ENCODE measurements at regions not wholly inside any gene's neighbourhood (a gene's known extent, or its start where the extent isn't known, plus 50 kb on each side); places are given as distances from the start of the nearest gene placed in this dataset.

DNA sequence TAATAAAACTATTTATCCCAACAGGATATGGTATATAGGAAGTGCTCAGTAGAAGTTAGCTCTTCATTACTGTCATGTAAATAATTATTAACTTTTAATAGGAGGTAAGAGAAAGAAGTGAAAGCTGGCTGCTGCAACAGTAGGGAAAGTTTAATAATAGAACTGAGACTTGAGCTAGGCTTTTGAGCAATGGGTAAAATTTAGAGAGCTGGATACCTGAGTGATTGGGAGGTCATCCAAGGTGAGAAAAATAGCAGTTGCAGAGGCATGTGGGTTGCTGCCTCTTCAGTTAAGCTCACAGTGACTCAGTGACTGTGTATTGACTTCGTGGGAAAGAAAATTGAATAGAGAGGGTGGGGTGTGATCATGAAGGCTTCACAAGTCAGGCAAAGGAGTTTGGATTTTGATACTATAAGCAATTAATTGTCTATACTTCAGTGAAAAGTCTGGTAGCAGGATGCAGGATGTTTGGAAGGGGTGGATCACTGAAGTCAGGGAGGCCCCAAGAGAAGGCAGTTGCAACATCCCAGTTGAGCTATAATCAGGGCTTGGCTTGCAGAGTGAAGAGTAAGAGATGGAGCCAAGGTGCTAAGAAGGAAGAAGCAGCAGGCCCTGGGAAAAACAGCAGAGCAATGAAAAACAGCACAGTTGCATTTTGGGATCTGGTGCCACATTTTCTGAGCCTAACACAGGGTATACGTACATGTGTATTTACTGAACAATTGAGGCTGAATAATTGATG is 172.0 kb upstream of the FRMD6 start:
- peak; percentile 90 for ATAC-seq

DNA sequence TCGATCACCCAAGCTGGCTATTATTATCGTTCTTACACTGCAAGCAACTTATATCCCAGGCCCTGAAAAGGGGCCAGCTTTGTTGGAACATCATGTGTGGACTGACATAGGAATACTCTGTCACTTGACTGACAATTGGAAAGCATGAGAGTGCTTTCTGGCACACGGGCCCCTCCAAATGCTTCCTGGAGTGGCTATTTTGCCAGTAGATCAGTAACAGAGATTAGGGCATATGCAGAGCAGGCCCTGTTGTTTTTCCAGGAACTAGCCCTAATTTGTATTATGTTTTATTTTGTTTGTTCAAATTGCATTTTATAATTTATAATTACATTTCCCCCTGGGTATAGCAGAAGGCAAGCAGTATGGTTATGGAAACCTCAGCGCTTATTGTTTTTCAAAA is 170.1 kb upstream of the FRMD6 start:
- ATAC-seq = no peak

DNA sequence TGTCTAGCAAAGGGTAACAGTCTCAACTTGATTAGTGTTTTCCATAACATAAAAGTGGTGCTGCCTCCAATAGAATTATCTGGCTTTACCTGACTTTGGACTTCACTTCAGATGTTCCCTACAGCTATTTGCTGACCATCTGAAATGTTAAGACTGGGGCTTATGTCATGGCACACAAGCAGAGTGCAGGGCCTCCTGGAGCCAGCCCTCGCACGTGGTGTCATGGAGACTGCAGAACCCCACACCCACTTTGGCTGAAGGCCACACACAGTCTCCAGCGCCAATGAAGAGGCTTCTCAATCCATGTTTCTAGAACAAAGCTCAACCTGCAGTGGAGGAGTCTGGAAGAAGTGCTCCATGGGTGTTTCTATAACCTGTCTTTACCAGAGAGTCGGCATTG is 169.6 kb upstream of the FRMD6 start:
- no peak for ATAC-seq

DNA sequence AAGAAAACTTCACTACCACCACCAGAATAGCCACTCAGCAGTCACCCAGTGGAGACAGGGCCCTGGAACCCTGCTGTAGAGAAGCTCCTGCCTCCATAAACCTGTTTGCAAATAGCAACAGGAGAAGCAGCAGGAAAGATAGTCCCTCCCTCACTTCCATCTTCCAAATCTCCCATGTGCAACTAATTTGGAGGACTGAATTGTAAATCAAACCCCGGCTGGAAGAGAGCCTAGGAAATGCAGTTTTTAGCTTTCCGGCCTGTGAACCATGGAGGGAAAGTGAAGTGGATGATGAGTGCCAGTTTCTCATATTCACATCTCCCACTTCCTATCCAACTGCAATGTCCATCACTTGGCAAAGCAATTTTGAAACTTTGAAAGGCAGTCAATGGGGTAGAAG is 167.2 kb upstream of the FRMD6 start:
- ATAC-seq = no peak

DNA sequence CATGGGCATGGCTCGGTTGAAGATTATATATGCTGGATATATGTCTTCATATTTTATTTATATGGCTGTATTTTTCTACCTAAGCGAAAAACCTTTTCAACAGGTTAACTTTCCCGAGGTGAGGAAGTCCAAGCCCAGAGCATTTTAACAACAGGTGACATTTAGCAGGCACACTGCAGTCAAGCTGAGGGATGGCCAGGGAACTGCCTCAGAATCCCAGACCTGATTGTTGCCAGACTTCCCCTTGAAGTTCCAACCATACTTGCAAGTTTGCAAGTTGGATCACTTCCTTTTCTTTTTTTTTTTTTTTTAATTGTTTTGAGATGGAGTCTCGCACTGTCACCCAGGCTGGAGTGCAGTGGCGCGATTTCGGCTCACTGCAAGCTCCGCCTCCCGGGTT is 166.0 kb upstream of the FRMD6 start:
- ATAC-seq = no peak

DNA sequence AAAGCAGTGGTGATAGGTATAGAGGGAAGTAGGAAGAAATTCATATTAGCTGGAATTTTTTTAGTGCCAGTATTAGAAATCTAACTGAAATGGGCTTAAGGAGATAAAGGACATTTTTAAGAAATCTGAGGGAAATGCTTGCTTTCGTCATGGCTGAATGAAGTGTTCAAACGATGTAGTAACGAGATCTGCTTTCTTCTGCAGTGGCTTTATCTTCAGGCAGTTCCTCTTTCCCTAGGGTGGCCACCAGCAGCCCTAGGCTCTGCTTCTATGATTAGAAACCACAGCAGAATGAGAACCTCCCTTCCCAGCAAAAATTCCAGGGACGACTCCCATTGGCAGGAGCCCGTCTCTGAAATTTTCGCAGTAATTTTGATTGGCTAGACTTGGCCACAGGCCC is 163.9 kb upstream of the FRMD6 start:
- no peak for ATAC-seq

DNA sequence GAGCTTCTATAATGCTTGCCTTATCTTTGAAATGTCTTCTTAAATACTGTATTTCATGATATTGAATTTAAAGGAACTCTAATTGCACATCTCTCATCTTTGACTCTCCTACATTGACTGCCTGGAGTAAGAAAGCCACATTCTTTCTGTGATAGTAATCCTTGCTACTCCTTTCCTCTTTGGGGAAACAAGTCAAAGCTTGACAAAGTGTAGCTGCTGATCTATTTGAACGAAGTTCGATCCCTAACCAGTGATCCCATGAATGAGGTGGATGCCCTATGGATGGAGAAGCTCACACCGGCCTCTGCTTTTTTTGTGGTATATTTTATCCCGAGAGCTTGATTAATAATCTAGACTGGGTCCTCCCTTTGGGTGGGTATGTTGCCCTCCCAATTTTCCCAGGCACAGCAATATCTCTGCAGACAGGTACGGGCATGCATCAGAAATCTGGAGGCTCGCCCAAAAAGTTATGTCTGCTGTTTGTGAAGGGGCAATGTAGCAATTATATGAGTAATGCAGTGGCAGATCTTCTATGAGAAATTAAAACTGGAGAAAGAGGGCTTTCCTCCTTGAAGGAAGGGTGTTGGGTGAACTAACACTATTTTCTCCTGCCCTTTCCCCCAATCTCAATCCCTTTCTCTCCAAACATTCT is 163.0 kb upstream of the FRMD6 start:
- peak; percentile 76 for ATAC-seq

DNA sequence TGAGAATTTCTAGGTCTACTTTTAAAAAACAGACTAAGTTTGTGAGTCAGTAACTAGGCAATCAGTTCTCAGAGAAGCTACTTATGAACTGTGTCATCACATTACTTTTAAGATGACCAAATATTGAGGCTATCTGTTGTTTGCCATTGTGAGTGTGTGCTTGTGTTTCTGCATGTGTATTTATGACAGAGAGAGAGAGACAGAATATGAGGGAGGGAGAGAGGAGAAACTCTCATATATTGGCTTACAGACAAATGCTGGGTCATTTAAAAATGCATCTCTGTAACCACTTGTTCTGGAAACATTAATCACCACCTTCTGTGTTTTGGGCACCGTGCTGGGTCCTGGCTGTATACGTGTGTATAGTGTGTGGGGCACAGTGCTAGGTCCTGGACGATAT is 161.5 kb upstream of the FRMD6 start:
- peak; percentile 59 for ATAC-seq

DNA sequence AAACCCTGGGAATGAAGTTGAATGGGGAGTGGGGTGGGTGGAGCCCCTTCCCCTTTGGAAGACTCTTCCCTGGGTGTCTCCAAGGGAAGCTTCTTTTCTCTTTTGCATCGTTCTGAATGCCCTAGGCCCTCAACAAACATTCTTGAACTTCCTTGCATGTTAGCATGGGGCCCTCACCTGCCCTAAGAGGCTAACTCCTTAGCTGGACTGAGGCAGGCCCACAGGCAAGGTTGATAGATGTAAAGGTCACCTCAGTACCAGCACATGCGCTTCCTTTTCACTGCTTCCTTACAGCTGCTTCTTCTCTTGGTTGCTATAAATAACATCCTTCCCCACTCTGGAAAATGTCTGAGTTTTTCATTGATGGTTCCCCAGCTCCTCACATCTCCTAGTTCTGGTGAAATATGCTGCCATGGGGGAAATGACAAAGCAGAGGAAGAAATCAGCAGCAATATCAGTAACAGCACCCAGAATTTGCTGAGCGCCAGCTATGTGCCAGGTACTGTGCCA is 160.6 kb upstream of the FRMD6 start:
- no peak for ATAC-seq

DNA sequence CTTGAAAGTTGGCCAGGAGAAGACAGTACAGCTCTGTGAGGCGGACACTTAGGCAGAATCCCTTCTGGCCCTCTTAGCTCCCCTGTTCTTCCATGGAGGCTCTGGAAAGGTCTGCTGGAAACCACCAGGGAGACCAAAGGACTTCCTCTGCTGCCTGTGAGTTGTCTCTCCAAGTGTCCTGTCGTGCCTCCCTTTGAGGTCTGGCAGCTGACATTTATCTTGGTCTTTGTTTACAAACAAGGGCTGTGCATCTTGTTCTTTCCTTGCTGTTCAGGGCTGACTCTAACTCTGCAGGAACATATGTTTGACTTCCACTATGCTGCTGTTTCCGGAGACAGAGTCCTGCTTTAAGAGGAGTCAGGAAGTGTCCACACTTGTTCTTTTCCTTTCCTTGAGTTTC is 159.9 kb upstream of the FRMD6 start:
- no peak for ATAC-seq

DNA sequence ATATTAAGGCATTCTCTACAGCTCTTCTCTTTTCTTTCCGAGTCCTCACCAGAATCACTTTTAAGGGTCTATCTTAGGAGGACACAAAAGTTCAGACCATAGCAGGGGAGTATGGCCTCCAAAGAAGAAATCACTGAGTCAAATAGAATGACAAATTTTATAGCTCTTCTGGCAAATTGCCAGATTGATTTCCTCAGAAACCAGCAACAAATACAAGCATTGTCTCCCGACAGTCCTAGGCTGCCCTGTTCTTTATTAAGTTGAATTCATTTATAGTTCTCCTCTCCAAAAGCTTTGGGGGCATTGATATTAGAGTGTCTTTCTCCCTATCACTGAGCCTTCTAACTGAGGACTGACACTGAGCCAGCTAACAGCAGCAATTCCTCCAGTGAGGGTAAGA is 156.4 kb upstream of the FRMD6 start:
- no peak for ATAC-seq

DNA sequence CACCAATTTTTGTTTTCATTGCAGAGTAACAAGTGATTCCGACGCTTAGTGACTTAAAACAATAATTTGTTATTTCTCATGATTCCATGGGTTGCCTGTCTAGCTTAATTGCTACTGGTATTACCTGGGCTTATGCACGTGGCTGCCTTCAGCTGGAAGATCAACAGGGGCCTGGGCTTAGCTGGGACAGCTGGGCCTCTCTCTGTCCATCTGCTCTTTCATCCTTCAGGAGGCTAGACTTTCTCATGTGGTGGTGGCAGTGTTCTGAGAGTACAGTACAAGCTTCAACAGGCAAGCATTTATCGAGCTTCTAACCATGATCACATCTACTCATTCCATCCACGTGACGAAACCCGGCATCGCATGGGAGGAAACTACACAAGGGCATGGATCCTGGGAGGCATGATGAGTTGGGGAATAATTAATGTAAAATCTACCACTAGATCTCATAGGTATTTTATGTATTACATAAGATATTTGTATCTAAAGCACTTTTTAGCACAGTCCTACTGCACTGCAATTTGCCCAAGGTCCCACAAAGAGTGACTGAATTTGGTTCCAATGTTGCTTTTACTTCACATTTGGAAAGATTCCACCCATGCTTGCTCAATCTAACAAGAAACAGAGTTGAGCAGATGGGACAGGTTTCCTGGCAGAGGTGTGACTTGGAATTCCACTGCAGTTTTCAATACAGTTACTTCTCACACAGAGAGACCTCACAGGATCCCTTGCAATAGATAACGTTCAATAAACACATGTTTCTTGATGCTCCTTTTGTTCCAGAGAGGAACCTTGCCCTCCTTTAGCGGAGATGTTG is 153.1 kb upstream of the FRMD6 start:
- peak; percentile 82 for ATAC-seq

DNA sequence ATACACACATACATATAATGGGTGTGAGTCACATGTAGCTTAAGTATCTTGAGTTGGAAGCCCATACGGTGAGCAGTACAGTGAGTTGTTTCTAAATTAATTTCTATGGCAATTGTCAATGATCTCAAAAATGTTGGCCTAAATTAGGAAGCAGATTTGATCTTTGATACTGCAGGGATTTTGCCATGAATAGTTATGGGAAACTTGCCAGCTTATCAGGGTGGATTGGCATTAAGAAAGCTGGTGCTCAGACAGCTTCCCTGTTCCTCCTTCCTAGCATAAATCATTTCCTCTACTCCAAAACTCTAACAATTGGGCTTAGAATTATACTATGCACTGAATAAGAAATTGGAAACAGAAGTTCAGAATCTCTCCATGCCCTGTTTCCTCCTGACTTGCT is 150.9 kb upstream of the FRMD6 start:
- ATAC-seq = peak; percentile 48

DNA sequence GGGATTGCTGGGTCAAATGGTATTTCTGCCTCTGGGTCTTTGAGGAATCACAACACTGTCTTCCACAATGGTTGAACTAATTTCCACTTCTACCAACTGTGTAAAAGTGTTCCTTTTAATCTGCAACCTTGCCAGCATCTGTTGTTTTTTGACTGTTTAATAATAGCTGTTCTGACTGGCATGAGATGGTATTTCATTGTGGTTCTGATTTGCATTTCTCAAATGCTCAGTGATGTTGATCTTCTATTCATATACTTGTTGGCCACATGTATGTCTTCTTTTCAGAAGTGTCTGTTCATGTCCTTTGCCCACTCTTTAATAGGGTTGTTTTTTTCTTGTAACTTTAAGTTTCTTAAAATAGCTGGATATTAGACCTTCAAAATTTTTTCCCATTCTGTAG is 150.0 kb upstream of the FRMD6 start:
- no peak for ATAC-seq

DNA sequence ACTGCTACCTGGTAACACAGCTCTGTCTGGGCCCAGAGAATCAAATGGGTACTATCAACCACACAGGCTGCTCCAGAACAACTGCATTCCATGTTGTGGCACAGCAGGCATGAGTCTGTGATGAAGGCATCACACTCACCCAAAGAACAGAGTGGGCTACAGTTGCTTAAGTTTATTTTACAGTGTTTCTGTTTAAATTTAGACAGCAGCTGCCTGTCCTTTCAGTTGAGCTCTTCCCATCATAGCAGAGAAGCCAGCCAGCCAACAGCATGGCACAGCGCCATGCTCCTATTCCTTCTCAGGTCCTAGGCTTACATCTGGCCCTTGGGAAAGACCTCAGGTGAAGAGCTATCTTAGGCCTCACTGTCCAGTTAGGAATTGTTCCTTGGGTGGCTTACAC is 147.0 kb upstream of the FRMD6 start:
- peak; percentile 15 for ATAC-seq

DNA sequence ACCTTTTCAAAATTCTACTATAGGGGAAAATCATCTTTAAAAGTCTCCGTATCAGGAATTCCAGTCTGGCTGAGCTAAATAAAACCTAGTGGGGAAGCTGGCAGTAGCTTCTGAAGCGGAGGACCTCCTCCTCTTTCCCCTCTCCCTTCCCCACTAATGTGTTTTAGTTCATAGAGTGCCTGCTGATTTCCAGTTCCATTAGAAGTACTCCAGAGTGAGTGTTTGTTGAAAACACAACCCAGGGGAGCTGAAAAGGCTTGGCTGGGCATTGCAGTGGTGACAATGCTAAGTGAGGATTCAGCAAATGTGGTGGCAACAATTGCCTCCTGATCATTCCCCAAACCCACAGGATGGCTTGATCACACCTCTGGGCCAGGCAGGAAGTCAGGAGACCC is 144.2 kb upstream of the FRMD6 start:
- no peak for ATAC-seq

DNA sequence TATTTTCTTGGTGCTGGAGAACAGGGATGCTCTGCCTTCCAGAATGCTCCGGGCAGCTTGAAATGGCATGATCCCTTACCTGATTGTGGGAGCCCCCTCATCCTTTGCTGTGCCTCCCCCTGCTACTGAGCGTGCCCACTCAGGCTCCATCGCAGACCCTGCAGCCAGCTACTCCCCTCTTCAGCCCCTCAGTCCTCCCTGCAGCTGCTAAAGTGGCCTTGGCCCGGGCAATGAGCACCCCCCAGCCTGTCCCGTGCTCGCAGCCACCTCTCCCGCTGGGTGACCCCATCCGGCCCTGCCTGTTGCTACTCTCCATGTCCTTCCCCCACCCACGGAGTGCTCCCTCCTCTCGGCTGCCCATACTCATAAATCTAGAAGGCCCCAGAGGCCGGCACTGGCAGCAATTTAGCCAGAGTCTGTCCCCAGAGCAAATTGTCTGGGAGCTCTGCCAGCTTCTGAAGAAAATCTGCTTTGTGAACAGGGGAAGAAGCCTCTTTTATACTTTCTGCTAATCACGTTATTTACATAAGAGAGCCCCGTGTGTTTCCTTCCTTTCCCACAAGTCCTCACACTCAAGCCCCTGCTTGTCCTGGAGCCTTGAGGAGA is 143.7 kb upstream of the FRMD6 start:
- peak; percentile 51 for ATAC-seq

DNA sequence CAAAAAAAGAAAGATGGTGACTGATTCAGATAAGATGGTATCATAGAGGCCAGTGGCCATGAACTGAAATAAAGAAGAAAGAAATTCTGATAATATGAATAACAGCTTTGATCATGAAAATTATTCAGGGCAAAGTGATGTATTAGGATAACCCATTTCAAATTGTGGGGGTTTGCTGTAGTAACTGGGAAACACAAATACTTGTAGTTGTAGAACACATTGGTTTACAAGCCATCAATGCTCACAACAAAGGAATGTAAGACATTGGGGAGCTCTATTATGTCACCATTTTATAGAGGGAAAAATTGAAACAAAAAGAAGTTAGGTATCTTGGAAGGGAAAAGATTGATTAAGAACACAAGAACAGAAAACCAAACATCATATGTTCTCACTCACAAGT is 140.4 kb upstream of the FRMD6 start:
- no peak for ATAC-seq

DNA sequence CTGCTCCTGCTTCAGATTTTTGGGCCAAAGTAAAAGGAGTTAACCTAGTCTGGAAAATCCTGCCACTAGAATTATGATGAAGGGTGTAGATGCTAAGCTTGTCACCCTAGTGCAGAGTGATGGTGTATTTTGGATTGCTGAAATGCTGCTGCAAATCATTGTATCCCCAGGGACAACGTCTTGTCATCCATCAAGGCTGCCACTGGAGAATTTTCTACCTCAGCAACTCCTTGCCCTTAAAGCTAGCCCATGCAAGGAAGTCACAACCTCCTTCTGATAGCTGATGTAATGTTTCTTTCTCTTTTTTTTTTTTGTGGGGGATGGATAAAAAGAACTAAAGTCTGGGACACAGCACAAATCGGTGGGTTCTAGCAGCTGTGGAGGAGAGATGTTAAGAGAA is 139.4 kb upstream of the FRMD6 start:
- ATAC-seq = no peak

DNA sequence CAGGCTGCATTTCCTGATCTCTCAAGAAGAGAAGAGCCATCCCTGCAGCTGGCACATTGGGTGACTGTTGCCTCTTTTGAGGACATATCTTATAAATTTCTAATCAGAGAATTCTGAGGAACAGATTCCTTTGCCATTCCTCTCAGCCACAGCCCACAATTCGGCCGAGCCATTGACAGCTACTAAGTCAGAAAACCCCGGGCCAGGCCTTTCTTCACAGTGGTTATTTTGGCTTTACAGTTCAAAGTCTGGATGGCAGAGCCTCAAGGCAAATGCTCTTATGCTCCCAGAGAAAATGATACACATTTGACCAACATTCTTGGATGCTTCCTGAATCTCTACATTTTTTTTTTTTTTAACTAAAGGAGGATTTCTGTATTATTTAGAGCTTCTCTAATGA is 138.4 kb upstream of the FRMD6 start:
- no peak for ATAC-seq

DNA sequence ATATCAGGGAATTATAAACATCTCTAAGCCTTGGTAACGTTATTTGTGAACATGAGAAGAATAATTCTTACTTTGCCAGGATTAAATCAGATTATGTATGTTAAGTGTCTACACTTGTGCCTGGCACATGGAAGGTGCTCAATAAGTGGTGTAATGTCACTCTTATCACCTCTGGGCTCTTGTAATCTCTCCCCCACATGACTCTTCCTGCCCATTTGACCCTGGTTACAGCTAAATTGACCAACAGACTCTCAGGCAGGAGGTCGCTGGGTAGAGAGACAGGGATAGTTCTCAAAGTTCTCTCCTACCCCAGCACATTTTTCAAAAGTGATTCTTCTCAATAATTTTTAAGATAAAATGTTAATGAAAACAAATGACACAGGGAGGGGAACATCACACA is 137.8 kb upstream of the FRMD6 start:
- ATAC-seq = no peak

DNA sequence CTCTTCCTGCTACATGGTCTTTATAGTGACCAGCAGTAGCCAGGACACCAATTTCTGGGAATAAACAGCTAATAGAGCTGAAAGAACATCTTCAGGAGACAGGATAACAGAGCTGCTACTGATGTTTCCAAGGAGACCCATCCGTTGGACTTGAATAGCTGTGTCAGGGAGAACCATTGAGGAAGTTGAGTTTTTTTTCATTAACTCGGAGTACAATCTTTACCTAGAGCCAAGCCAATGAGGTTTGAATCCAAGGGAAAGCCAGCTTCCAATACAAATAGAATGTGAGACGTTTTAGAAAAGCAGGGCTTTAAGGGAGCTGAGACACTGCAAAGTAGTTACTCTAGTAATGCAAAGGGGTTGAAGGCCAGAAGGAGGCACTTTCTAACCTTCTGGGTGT is 136.1 kb upstream of the FRMD6 start:
- no peak for ATAC-seq

DNA sequence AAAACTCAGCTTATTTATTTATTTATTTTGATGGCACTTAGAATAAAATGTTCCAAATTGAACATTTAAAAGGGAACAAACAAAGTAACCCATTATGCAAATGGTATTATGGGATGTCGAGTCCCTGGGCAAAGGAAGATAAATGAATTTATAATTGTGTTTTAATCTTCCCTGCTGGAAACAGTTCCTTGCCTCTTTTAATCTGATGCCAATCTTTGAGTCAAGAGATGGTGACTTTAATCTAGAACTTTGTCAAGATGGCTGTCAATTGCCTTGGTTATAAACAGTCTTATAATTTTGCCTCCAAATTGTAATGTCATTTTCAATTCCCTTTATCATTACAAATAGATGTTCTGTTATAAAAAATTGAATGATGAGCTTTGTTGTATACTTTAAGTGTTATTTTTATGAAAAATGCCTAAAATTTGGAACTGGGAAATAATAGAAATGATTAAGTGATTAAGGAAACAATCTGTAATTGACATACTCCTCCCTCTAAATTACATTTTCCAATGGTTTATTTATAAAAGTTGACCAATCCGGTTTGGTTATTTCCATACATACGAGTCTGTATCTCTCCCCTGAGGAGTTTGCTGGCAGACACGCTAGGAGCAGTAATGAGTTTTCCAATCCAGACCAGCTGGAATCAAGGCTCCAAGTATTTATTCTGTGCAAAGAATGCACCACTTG is 134.9 kb upstream of the FRMD6 start:
- ATAC-seq = no peak

Measured in esophagus mucosa (tissue), 1 donor.